Esophagus (tissue), 2 donors: ENCODE measurements at regions not wholly inside any gene's neighbourhood (a gene's known extent, or its start where the extent isn't known, plus 50 kb on each side); places are given as distances from the start of the nearest gene placed in this dataset.
"Not testable (repeated sequence)": the region's sequence is repeated elsewhere in the genome, so short reads cannot be mapped to it uniquely, and the experiment has no call there.

Source experiments
- H3K27ac ChIP-seq, 2 donors: one replicate each; pipeline ENCODE4 v1.5.1; 2013; ENCODE audit warnings: low read depth in 2 of 2, mild to moderate bottlenecking in 2 of 2, inconsistent platforms in 1 of 2, low read length in 1 of 2, moderate library complexity in 1 of 2
- H3K27me3 ChIP-seq, 2 donors: one replicate each; pipeline ENCODE4 v1.6.1; 2013; ENCODE audit warnings: low read length in 2 of 2, control low read depth in 1 of 2, mild to moderate bottlenecking in 1 of 2; ENCODE audit not compliant: insufficient read depth in 2 of 2, control insufficient read depth in 1 of 2
- H3K36me3 ChIP-seq, 2 donors: one replicate each; pipeline ENCODE4 v1.6.1; 2013; ENCODE audit warnings: low read length in 1 of 2; ENCODE audit not compliant: control insufficient read depth in 2 of 2, insufficient read depth in 2 of 2
- H3K4me1 ChIP-seq, 2 donors: one replicate each; pipeline ENCODE4 v1.6.1; 2013; ENCODE audit warnings: low read length in 1 of 2; ENCODE audit not compliant: control insufficient read depth in 2 of 2, insufficient read depth in 2 of 2
- H3K4me3 ChIP-seq, 2 donors: one replicate each; pipeline ENCODE4 v1.5.1; 2013; ENCODE audit warnings: low read length in 2 of 2, mild to moderate bottlenecking in 2 of 2, low read depth in 1 of 2, moderate library complexity in 1 of 2
- H3K9me3 ChIP-seq, 2 donors: one replicate each; pipeline ENCODE4 v1.6.1; 2013; ENCODE audit warnings: mild to moderate bottlenecking in 2 of 2, low read depth in 1 of 2, low read length in 1 of 2, moderate library complexity in 1 of 2; ENCODE audit not compliant: control insufficient read depth in 2 of 2, insufficient read depth in 1 of 2
- WGBS, 2 donors: extraction: QIAGEN DNeasy Blood & Tissue Kit; methylation state at CpG; one replicate each; pipeline ENCODE4 v1.1.7; 2013; 5-methylcytosine and 5-hydroxymethylcytosine counted together
- donor health status: healthy with polysubstance abuse.
- donor health status: Bipolar disorder and iron deficiency.

DNA sequence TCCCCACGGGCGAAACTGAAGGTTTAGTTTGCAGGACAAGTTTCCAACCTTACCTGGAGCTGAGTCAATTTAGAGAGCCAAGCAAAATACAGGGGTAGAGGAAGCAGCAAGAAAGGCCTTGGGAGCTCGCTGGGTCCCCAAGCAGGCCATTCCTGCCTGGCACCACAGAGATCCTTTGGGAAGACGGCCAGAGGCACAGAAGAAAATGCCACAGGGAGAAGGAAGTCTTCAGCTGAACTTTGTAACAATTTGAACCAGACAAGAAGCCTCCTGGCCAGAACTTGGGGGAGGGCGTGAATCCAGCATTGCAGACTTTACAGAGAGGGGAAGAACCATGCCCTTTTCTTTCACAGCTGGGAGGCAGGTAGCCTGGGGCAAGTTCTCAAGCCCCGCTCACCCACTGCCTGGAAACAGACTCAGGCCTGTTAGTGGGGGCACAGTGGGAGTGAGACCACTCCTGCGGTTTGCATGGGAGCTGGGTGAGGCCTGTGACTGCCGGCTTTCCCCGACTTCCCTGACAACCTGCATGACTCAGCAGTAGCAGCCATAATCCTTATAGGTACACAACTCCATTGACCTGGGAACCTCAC is 259.4 kb downstream of the SETD4 start:
- H3K4me3 ChIP-seq = not testable (repeated sequence)
- 55 to 72% methylated on average over 9 of the region's 9 CpGs for WGBS, 2 donors

GRCh38 chr21:35796844-35797243 is 263.5 kb downstream of the SETD4 start:
- peaks cover 0 to 7% of the 10 kb centered on the region in 2 donors for H3K4me1 ChIP-seq
- H3K9me3 ChIP-seq = peaks cover 0 to 2% of the 10 kb centered on the region in 2 donors
- no peaks in the 10 kb centered on the region for H3K27me3 ChIP-seq
- no peak overlapping the region for H3K4me3 ChIP-seq
- WGBS, 2 donors = 8 to 11% methylated on average over 2 of the region's 2 CpGs
- no peak overlapping the region for H3K27ac ChIP-seq
- no peaks in the 10 kb centered on the region for H3K36me3 ChIP-seq

More for the DNA sequence above, 259.4 kb downstream of the SETD4 start:
- H3K36me3 ChIP-seq, H3K27me3 ChIP-seq, H3K9me3 ChIP-seq, H3K4me1 ChIP-seq: not testable (repeated sequence)
- peak overlapping the region; percentile 80 to 93 for H3K27ac ChIP-seq

- not testable (repeated sequence) for H3K27me3 ChIP-seq, H3K4me1 ChIP-seq, H3K9me3 ChIP-seq, H3K27ac ChIP-seq, H3K36me3 ChIP-seq, H3K4me3 ChIP-seq
- WGBS, 2 donors = 84 to 87% methylated on average over 4 of the region's 4 CpGs
Measured at GRCh38 chr21:35794527-35794926, 265.8 kb downstream of the SETD4 start.

DNA sequence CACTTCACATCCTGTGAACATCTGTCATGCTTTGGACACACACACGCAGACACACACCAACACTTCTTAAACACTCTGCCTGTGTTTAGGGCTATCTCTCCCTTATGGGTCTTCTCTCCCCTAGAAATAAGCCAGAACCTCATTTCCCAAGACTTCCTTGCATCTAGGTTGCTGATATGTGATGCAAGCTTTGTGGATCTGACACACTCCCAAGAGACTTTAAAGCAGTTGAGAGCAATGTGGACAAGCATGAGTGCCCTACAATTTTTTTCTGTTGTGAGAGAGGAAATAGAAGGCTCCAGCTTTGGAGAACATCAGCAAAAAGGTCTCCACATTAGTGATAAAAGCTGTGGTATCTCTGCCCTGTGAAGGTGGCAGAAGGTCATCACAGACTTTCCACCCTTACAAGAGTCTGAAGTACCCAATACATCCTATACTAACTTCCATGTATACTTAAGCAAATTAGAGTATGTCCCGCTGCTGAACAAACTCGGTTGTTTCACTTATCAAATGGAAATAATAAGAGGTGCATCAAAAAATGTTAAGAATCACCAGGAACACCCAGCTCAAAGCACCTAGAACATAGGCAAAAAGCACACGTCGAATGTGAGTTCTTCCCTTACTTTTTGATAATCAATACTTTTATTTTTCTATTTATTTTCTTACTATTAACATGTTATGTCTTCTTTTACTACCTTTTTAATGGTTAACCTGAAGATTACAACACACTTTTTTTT is 267.6 kb downstream of the SETD4 start:
- Histone ChIP-seq H3K27me3 (no peaks in the 10 kb centered on the region), H3K4me3 (no peak overlapping the region), H3K9me3 (no peaks in the 10 kb centered on the region), H3K36me3 (no peaks in the 10 kb centered on the region), H3K4me1 (no peaks in the 10 kb centered on the region), H3K27ac (no peak overlapping the region)
- WGBS, 2 donors = 83 to 91% methylated on average over 5 of the region's 5 CpGs

DNA sequence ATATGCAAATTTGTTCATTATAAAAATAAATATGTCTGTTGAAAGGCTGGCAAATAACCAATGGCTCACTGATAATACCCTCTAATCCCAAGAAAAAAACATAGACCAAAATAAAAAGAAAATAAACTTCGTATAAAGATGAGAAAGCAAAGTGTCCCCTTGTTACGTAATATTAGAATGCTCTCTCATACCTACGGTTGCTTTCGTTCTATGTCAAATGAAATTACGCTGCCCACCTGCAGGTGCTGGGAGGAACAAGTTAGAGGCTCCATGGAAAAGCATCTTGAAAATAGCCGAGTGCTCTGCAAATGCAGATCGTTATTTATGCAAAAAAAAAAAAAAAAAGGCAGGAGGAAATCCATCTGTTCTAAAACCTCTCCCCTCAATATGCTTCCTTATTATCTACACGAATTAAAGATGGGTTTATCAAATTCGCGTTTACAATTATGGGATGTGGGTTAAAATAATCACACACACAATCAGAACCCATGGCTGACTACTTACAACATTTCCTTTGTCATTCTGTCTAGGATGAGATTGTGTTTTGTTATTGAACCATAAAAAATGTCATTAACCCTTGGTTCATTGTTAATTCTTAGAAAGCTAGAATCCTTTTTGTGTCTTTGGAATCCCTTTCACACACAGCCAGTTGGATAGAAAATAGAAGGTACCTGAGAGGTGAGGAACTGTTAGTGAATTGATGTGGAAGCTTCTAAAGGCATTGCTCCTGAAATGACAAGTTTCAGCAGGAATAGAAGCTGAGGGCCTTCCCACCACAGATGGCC is 268.6 kb downstream of the SETD4 start:
- Histone ChIP-seq H3K27ac (no peak overlapping the region), H3K9me3 (no peaks in the 10 kb centered on the region), H3K36me3 (no peaks in the 10 kb centered on the region), H3K4me3 (no peak overlapping the region), H3K4me1 (no peaks in the 10 kb centered on the region), H3K27me3 (no peaks in the 10 kb centered on the region)
- 78 to 81% methylated on average over 10 of the region's 10 CpGs for WGBS, 2 donors

GRCh38 chr21:35783721-35784120 is 276.6 kb downstream of the SETD4 start:
- Histone ChIP-seq H3K27me3 (no peaks in the 10 kb centered on the region), H3K4me1 (peaks cover 0 to 2% of the 10 kb centered on the region in 2 donors), H3K36me3 (no peaks in the 10 kb centered on the region), H3K27ac (no peak overlapping the region), H3K4me3 (no peak overlapping the region), H3K9me3 (no peaks in the 10 kb centered on the region)

DNA sequence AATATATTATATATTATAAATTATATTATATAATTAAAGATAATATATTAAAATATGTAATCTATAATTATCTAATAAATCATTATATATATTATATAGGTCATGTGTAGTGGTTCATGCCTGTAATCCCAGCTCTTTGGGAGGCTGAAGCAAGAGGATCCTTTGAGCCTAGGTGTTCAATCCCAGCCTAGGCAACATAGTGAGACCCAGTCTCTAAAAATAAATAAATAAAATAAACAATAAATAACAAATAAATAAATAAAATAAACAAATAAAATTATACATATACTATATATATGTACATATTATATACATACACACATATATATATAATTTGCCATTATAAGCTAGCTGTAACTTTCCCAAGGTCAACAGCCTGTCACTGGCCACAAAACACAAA is 277.7 kb downstream of the SETD4 start:
- H3K4me1 ChIP-seq = peaks cover 0 to 2% of the 10 kb centered on the region in 2 donors
- H3K9me3 ChIP-seq = no peaks in the 10 kb centered on the region
- no peak overlapping the region for H3K4me3 ChIP-seq
- no peaks in the 10 kb centered on the region for H3K36me3 ChIP-seq
- no peaks in the 10 kb centered on the region for H3K27me3 ChIP-seq
- no peak overlapping the region for H3K27ac ChIP-seq

GRCh38 chr21:35780983-35781382 is 279.3 kb downstream of the SETD4 start:
- Histone ChIP-seq H3K36me3 (no peaks in the 10 kb centered on the region), H3K27ac (no peak overlapping the region), H3K4me3 (no peak overlapping the region), H3K4me1 (peaks cover 0 to 5% of the 10 kb centered on the region in 2 donors), H3K9me3 (no peaks in the 10 kb centered on the region), H3K27me3 (no peaks in the 10 kb centered on the region)
- 79 to 81% methylated on average over 4 of the region's 4 CpGs for WGBS, 2 donors

GRCh38 chr21:35779690-35780570 is 280.4 kb downstream of the SETD4 start:
- no peak overlapping the region for H3K4me3 ChIP-seq
- peaks cover 0 to 5% of the 10 kb centered on the region in 2 donors for H3K4me1 ChIP-seq
- no peak overlapping the region for H3K27ac ChIP-seq
- H3K27me3 ChIP-seq = no peaks in the 10 kb centered on the region
- WGBS, 2 donors = 72 to 78% methylated on average over 7 of the region's 7 CpGs
- no peaks in the 10 kb centered on the region for H3K36me3 ChIP-seq
- H3K9me3 ChIP-seq = no peaks in the 10 kb centered on the region
